NCI-H1105 treated with DMSO at 0.1 percent for 48 hours (cell line): ENCODE measurements at regions not wholly inside any gene's neighbourhood (a gene's known extent, or its start where the extent isn't known, plus 50 kb on each side); places are given as distances from the start of the nearest gene placed in this dataset.
"Not testable (repeated sequence)": the region's sequence is repeated elsewhere in the genome, so short reads cannot be mapped to it uniquely, and the experiment has no call there.

ENCODE experiments used
- DNase-seq: peaks from one replicate; lab custom pipeline; 2025; lab: John Stamatoyannopoulos, UW

- no peak for DNase-seq
These were observed 248.1 kb downstream of the KIF20B start for GRCh38 chr10:89949496-89949895.

- DNase-seq, result no peak
These were observed 250.9 kb downstream of the KIF20B start for GRCh38 chr10:89952325-89952724.

GRCh38 chr10:89952751-89953150 is 251.4 kb downstream of the KIF20B start:
- no peak for DNase-seq

GRCh38 chr10:89954061-89954460 is 252.7 kb downstream of the KIF20B start:
- DNase-seq, result no peak

- DNase-seq, result peak; percentile 12
These were observed 253.6 kb downstream of the KIF20B start for GRCh38 chr10:89954787-89955566.

GRCh38 chr10:89959433-89960110 is 258.2 kb downstream of the KIF20B start:
- no peak for DNase-seq

GRCh38 chr10:89963451-89964102 is 262.2 kb downstream of the KIF20B start:
- no peak for DNase-seq

GRCh38 chr10:89966211-89966610 is 264.8 kb downstream of the KIF20B start:
- DNase-seq, result no peak

- no peak for DNase-seq
These were observed 271.9 kb downstream of the KIF20B start for GRCh38 chr10:89973326-89973725.

GRCh38 chr10:89975071-89975470 is 273.7 kb downstream of the KIF20B start:
- DNase-seq, result no peak

GRCh38 chr10:89975771-89976170 is 274.4 kb downstream of the KIF20B start:
- no peak for DNase-seq

GRCh38 chr10:89978081-89978480 is 276.7 kb downstream of the KIF20B start:
- no peak for DNase-seq

- DNase-seq, result no peak
These were observed 278.3 kb downstream of the KIF20B start for GRCh38 chr10:89979726-89980125.

GRCh38 chr10:89980166-89980565 is 278.8 kb downstream of the KIF20B start:
- DNase-seq, result no peak

- no peak for DNase-seq
These were observed 280.5 kb downstream of the KIF20B start for GRCh38 chr10:89981891-89982290.

GRCh38 chr10:89985446-89985845 is 284.1 kb downstream of the KIF20B start:
- no peak for DNase-seq

- DNase-seq, result not testable (repeated sequence)
These were observed 287.0 kb downstream of the KIF20B start for GRCh38 chr10:89988361-89988760.

GRCh38 chr10:89992575-89992974 is 291.2 kb downstream of the KIF20B start:
- DNase-seq, result no peak

GRCh38 chr10:90007226-90007625 is 305.8 kb downstream of the KIF20B start:
- DNase-seq, result no peak

- DNase-seq, result not testable (repeated sequence)
These were observed 309.9 kb downstream of the KIF20B start for GRCh38 chr10:90011281-90011680.

- DNase-seq, result no peak
These were observed 317.4 kb downstream of the KIF20B start for GRCh38 chr10:90018819-90019218.

GRCh38 chr10:90020506-90020905 is 319.1 kb downstream of the KIF20B start:
- DNase-seq, result no peak

- peak; percentile 51 for DNase-seq
These were observed 322.6 kb downstream of the KIF20B start for GRCh38 chr10:90023950-90024349.
